GM18868 (cell line): ENCODE measurements at regions not wholly inside any gene's neighbourhood (a gene's known extent, or its start where the extent isn't known, plus 50 kb on each side); places are given as distances from the start of the nearest gene placed in this dataset.
A peak's percentile ranks its signal among the peaks of the same experiment; 100 is the strongest.
"Not testable (repeated sequence)": the region's sequence is repeated elsewhere in the genome, so short reads cannot be mapped to it uniquely, and the experiment has no call there.

Experiments used
- ATAC-seq: cut with Tn5 transposase; IDR thresholded peaks from one replicate; pipeline ENCODE4 v1.9.1; 2021; ENCODE audit warnings: mild to moderate bottlenecking, moderate library complexity; ENCODE audit not compliant: unreplicated experiment

- no peak for ATAC-seq
Observed at GRCh38 chr3:191813245-191813644, 352.3 kb downstream of the PYDC2 start.

GRCh38 chr3:191848818-191849217 lies 387.9 kb downstream of the PYDC2 start:
- ATAC-seq: no peak

GRCh38 chr3:191859531-191859930 lies 398.6 kb downstream of the PYDC2 start:
- no peak for ATAC-seq

GRCh38 chr3:191869738-191870415 lies 408.9 kb downstream of the PYDC2 start:
- ATAC-seq: no peak

DNA sequence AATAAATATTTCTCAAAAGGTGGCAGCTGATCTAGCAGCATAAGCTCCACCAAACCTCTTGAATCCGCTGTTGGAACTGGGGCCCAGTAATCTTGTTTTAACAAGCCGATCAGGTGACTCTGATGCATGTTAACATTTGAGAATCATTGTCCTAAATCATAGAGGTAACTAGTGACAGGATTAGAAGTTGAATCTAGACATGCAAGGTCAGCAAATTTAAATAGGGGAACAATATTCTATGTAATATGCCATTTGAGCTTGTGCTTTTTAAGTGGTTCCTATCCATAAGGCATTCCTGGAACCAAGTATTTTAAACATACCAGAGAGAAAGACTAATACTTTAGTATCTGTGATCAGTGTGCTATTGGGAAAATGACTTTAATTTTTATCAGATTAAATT lies 412.8 kb downstream of the PYDC2 start:
- ATAC-seq: no peak

DNA sequence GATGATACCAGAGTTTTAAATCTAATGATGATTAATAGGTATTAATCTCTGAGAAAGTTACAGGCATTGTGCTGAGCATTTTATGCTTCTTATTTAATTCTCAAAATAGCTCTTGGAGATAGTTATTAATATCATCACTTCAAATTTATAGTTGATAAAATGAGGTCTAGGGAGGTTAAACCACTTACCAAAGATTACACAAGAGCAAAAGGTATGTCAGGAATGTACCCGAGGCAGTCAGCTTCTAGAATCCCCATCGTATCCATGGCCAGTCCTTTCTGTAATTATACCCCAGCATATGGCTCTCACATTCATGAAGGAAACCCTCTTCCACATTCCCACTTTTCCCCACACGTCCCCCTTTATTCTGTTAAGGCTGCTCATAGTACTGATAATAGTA lies 421.3 kb downstream of the PYDC2 start:
- ATAC-seq: no peak

- no peak for ATAC-seq
Observed at GRCh38 chr3:191884132-191884531, 423.2 kb downstream of the PYDC2 start.

DNA sequence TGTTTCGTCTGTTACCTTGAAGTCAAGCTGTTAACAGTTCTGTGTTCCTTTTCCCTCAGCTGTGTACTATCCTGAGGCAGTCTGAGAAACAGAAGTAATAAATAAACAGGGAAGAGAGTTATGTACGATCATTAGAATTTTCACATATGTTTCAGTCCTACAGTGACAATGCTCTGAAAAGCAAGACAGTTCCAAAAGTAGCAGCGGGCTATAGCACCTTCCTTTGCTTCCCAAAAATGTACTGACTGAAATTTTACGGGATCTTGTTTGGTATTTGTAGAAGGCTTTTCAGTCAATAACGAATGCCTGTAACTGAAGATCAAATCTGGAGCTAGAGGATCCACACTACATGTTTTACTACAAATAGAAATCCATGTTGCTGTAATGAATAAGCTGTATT lies 428.1 kb downstream of the PYDC2 start:
- no peak for ATAC-seq

GRCh38 chr3:191889756-191890155 lies 428.8 kb downstream of the PYDC2 start:
- no peak for ATAC-seq

- ATAC-seq: no peak
Observed at GRCh38 chr3:191894406-191894805, 433.4 kb downstream of the PYDC2 start.

GRCh38 chr3:191901741-191902140 lies 440.8 kb downstream of the PYDC2 start:
- no peak for ATAC-seq

GRCh38 chr3:191912616-191913204 lies 451.7 kb downstream of the PYDC2 start:
- no peak for ATAC-seq

- ATAC-seq: no peak
Observed at GRCh38 chr3:191915712-191916111, 454.7 kb downstream of the PYDC2 start.

- no peak for ATAC-seq
Observed at GRCh38 chr3:191919491-191920026, 458.6 kb downstream of the PYDC2 start.

- no peak for ATAC-seq
Observed at GRCh38 chr3:191922570-191922969, 461.6 kb downstream of the PYDC2 start.

- not testable (repeated sequence) for ATAC-seq
Observed at GRCh38 chr3:191927183-191927817, 466.3 kb downstream of the PYDC2 start.

DNA sequence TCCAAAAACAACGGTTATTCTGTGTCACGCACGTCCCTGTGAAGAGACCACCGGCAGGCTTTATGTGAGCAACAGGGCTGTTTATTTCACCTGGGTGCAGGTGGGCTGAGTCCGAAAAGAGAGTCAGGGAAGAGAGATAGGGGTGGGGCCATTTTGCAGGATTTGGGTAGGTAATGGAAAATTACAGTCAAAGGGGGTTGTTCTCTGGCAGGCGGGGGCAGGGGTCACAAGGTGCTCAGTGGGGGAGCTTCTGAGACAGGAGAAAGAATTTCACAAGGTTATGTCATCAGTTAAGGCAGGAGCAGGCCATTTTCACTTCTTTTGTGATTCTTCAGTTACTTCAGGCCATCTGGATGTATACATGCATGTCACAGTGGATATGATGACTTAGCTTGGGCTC lies 467.0 kb downstream of the PYDC2 start:
- ATAC-seq: not testable (repeated sequence)

GRCh38 chr3:191944835-191945234 lies 483.9 kb downstream of the PYDC2 start:
- no peak for ATAC-seq

DNA sequence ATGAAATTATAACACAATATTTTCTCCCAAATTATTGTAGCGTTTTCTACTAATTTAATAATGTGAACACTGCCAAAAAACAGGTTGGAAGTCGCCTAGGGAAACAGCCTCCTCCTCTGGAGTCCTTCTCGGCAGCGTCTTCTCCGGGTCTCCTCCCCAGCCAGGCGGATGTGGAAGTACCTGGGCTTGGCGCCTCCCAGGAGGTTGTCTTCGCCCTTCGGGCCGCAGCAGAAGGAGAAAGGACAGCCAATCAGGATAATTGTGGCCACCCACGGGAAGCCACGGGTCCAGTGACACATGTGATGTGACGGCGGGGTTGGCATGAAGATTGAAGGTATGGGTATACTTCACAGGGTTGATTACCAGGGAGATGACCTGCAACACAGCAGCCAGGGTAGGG lies 491.2 kb downstream of the PYDC2 start:
- ATAC-seq: no peak

GRCh38 chr3:191952609-191953008 lies 491.6 kb downstream of the PYDC2 start:
- no peak for ATAC-seq

DNA sequence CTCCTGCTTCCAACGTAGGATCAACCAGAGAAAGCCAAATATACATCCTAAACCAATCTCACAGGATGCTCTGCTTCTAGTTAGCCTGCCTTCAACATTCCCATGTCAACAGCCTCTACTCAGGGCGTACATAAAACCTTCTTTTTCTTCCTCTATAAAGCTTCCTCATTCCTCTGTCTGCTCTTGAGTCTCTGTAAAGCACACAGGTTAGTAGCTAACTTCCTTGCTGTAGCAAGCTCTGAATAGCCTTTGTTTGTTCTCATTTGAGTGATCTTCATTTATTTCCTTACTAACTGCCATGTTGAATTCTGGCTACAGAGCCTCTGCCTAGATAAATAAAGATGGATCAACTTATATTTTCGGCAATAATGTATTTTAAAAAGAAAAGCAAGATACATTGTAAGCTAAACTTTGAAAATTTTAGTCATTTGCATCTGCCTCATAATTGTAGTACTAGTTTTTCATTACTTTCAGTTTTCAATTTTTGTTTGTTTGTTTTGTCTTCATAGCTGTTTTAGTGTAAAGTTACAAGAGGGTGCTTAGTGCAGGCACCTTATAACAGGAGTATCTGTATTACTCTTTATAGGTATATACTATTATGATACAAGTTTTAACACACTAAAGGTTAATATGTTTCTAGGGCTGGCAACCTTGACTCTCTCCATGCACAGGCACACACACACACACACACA lies 498.2 kb downstream of the PYDC2 start:
- peak; percentile 46 for ATAC-seq
